Testis (tissue), 2 donors: ENCODE measurements at regions not wholly inside any gene's neighbourhood (a gene's known extent, or its start where the extent isn't known, plus 50 kb on each side); places are given as distances from the start of the nearest gene placed in this dataset.

Experiments
- DNase-seq: peaks from one replicate; pipeline ENCODE4 v3.0.0-alpha.2; 2019
- H3K27ac ChIP-seq, 2 donors: fragments of 200-600 bp; sonication (generic); one replicate each; pipeline ENCODE4 v1.5.1; 2019
- H3K27me3 ChIP-seq: fragments of 200-600 bp; sonication (generic); one replicate; pipeline ENCODE4 v1.5.1; 2019
- H3K36me3 ChIP-seq: fragments of 200-600 bp; sonication (generic); one replicate; pipeline ENCODE4 v1.5.1; 2017; ENCODE audit warnings: low read depth; ENCODE audit errors: missing control alignments
- H3K4me1 ChIP-seq: fragments of 200-600 bp; sonication (generic); one replicate; pipeline ENCODE4 v1.5.1; 2019
- H3K4me3 ChIP-seq, 2 donors: fragments of 200-600 bp; sonication (generic); one replicate each; pipeline ENCODE4 v1.5.1; 2017 to 2019
- H3K9me3 ChIP-seq: fragments of 200-600 bp; sonication (generic); one replicate; pipeline ENCODE4 v1.5.1; 2017
- POLR2A ChIP-seq: fragments of 450-650 bp; IDR thresholded peaks from one replicate; pipeline ENCODE4 v1.6.1; 2017; ENCODE audit warnings: antibody characterized with exemption, mild to moderate bottlenecking, moderate library complexity
- WGBS, 2 donors: methylation state at CpG; one replicate each; pipeline ENCODE4 v1.1.5; 2018; 5-methylcytosine and 5-hydroxymethylcytosine counted together
- intact Hi-C: fragments of 100-400 bp; cut with DNase I; formaldehyde crosslinking; loops from one replicate; pipeline ENCODE4 v1.15.1; 2023; ENCODE audit warnings: low total_unique reads
- TF ChIP-seq, protein P1 (sequence below), 3 experiments: fragments of 450-650 bp in 2 of 3; fragments of 200-600 bp in 1 of 3; sonication (generic) in 1 of 3; IDR thresholded peaks; one replicate each; pipeline ENCODE4 v1.5.1; 2016 to 2019; ENCODE audit warnings: antibody characterized with exemption in 3 of 3, mild to moderate bottlenecking in 2 of 3, moderate library complexity in 1 of 3

- WGBS, 2 donors: 82 to 89% methylated on average over 4 to 5 of the region's 5 CpGs
- Histone ChIP-seq H3K27ac (no peak overlapping the region), H3K9me3 (no peaks in the 10 kb centered on the region), H3K4me1 (no peaks in the 10 kb centered on the region), H3K36me3 (no peaks in the 10 kb centered on the region), H3K27me3 (no peaks in the 10 kb centered on the region), H3K4me3 (no peak overlapping the region)
- intact Hi-C loops: no loop called here
- TF ChIP-seq, protein P1, sequence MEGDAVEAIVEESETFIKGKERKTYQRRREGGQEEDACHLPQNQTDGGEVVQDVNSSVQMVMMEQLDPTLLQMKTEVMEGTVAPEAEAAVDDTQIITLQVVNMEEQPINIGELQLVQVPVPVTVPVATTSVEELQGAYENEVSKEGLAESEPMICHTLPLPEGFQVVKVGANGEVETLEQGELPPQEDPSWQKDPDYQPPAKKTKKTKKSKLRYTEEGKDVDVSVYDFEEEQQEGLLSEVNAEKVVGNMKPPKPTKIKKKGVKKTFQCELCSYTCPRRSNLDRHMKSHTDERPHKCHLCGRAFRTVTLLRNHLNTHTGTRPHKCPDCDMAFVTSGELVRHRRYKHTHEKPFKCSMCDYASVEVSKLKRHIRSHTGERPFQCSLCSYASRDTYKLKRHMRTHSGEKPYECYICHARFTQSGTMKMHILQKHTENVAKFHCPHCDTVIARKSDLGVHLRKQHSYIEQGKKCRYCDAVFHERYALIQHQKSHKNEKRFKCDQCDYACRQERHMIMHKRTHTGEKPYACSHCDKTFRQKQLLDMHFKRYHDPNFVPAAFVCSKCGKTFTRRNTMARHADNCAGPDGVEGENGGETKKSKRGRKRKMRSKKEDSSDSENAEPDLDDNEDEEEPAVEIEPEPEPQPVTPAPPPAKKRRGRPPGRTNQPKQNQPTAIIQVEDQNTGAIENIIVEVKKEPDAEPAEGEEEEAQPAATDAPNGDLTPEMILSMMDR (IDR thresholded peaks at IDR 0.05): no peak
- TF ChIP-seq POLR2A: no peak
- no peak for DNase-seq
Observed at GRCh38 chr11:70720281-70720680, 322.0 kb downstream of the CTTN start.

DNA sequence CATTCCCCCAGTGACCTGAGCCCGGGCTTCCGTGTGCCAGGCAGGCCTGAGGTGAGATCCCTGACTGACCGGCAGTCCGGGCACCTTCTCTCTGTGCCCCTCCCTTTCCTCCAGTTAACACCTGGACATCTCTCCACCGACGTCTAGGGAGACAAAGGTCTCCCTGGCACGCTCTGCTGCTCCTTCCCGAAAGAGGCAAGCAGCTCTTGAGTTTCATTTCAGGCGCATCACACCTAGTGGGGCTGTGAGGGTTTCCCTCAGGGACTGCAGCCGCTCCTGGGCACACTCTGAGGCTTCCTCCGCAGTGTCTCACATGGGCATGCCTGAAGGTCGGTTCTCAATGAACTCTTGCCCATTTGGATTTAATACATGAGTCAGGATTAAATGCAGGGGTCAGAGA is 322.7 kb downstream of the CTTN start:
- no peak overlapping the region for H3K27ac ChIP-seq
- no peaks in the 10 kb centered on the region for H3K9me3 ChIP-seq
- H3K27me3 ChIP-seq: no peaks in the 10 kb centered on the region
- intact Hi-C loops: no loop called here
- no peak for TF ChIP-seq POLR2A
- TF ChIP-seq, protein P1 (IDR thresholded peaks at IDR 0.05): no peak
- DNase-seq: no peak
- no peaks in the 10 kb centered on the region for H3K4me1 ChIP-seq
- 88% methylated on average over 12 of the region's 12 CpGs for WGBS, 2 donors
- no peak overlapping the region for H3K4me3 ChIP-seq
- no peaks in the 10 kb centered on the region for H3K36me3 ChIP-seq

DNA sequence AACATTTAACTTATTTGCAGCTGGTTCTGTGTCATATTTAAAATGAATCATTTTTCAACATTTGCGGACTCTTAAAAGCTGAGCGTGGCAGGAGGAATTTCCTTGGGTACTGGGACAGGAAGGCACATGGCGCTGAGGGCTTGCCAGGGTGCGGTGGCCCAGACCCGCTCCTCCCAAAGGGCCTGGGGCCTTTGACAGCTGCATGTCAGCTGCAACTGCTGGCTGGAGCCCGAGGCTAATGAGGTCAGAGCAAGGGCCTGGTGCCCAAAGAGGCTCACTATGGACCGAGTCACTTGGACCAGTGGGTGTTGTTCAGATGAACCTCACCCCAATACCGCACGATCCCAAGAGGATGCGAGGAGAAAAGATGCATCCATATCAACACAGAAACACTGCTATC is 326.9 kb downstream of the CTTN start:
- Histone ChIP-seq H3K27me3 (no peaks in the 10 kb centered on the region), H3K36me3 (no peaks in the 10 kb centered on the region), H3K4me1 (no peaks in the 10 kb centered on the region), H3K4me3 (no peak overlapping the region), H3K27ac (no peak overlapping the region), H3K9me3 (no peaks in the 10 kb centered on the region)
- intact Hi-C loops: no loop called here
- no peak for DNase-seq
- no peak for TF ChIP-seq POLR2A
- TF ChIP-seq, protein P1 (IDR thresholded peaks at IDR 0.05): no peak
- WGBS, 2 donors: 87 to 93% methylated on average over 9 to 10 of the region's 10 CpGs

GRCh38 chr11:70725739-70726138 is 327.4 kb downstream of the CTTN start:
- DNase-seq: no peak
- Histone ChIP-seq H3K36me3 (no peaks in the 10 kb centered on the region), H3K27me3 (no peaks in the 10 kb centered on the region), H3K27ac (no peak overlapping the region), H3K9me3 (no peaks in the 10 kb centered on the region), H3K4me1 (no peaks in the 10 kb centered on the region), H3K4me3 (no peak overlapping the region)
- no peak for TF ChIP-seq POLR2A
- TF ChIP-seq, protein P1 (IDR thresholded peaks at IDR 0.05): no peak
- intact Hi-C loops: no loop called here
- 73 to 86% methylated on average over 7 of the region's 7 CpGs for WGBS, 2 donors

DNA sequence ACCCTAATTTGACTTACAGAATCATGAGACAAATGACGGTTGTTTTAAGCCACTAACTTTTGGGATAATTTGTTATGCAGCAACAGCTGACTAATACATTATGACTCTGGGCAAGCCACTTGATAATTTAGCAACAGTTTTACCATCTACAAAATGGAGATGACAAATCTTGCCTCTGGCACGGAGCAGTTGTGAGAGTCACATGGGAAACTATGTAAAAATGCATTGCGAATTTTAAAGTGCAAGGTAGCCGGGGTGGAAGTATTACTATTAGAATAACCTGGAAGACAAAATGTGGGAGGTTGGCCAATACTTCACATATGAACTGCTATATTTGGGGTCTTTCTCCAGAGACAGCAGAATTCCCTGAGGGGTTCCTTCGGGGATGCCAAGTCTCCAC is 328.7 kb downstream of the CTTN start:
- WGBS, 2 donors: 89 to 96% methylated on average over 5 of the region's 5 CpGs
- Histone ChIP-seq H3K9me3 (no peaks in the 10 kb centered on the region), H3K27me3 (no peaks in the 10 kb centered on the region), H3K4me3 (no peak overlapping the region), H3K27ac (no peak overlapping the region), H3K4me1 (no peaks in the 10 kb centered on the region), H3K36me3 (no peaks in the 10 kb centered on the region)
- no peak for DNase-seq
- TF ChIP-seq, protein P1 (IDR thresholded peaks at IDR 0.05): no peak
- intact Hi-C loops: no loop called here
